Activated CD8-positive, alpha-beta memory T cell treated with anti-CD3 and anti-CD28 coated beads for 1 hour (primary cell): ENCODE measurements at regions not wholly inside any gene's neighbourhood (a gene's known extent, or its start where the extent isn't known, plus 50 kb on each side); places are given as distances from the start of the nearest gene placed in this dataset.
"Not testable (repeated sequence)": the region's sequence is repeated elsewhere in the genome, so short reads cannot be mapped to it uniquely, and the experiment has no call there.

Source experiments
- DNase-seq, 2 donors: peaks; one replicate each; pipeline ENCODE4 v3.0.0-alpha.2; 2020; ENCODE audit warnings: low read depth in 1 of 2; ENCODE audit errors: extremely low read depth in 1 of 2

DNA sequence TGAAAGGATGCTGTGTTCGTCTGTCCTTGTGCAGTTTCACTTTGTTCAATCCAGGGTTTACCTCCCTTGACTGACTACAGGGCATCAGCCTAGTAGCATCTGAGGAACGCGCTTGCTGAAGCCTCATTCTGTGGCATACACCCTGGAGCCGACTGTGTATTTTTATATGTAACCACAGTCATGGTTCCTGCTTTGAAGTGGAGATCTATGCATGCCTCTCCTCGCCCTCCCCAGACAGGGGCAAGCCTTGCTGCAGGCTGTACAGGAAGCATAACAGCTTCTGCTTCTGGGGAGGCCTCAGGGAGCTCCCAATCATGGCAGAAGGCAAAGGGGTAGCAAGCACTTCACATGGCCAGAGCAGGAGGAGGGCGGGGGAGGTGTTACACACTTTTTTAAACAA lies 262.1 kb downstream of the BCL11B start:
- DNase-seq, result no peak

DNA sequence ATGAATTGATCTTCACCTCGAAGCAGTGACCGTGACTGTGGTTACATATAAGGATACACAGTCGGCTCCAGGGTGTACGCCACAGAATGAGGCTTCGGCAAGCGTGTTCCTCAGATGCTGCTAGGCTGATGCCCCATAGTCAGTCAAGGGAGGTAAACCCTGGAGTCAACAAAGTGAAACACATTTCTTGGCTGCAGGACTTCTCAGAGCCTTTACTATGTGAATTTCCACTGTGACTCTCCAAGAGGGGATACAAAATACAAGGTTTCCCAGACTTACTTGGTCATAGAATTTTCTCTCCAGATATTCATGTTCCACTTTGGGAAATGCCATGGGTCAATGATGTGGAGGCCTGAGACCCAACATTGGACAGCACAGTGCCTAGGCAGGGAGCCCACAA lies 260.6 kb downstream of the BCL11B start:
- DNase-seq, result no peak

GRCh38 chr14:99012703-99013102 lies 259.3 kb downstream of the BCL11B start:
- no peak for DNase-seq

GRCh38 chr14:99015833-99016232 lies 256.2 kb downstream of the BCL11B start:
- no peak for DNase-seq

DNA sequence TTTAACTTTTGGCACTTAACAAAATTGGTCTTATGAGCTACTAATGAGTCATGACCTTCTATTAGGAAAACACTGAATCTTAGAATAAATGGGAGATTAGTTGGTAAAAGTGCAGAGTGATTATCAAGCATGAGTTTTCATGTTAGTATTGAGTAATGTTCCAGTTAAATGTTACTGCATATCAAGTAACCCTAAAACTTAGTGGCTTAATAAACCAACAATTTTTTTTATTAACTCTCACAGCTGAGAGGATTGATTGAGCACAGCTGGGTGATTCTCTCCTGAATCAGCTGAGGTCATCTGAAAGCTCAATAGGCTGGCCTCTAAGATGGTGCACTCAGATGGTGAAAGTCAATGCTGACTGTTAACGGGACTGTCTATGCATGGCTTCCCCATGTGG lies 248.6 kb downstream of the BCL11B start:
- no peak for DNase-seq

GRCh38 chr14:99024926-99025325 lies 247.1 kb downstream of the BCL11B start:
- DNase-seq, result no peak

- DNase-seq, result no peak
These were observed 246.6 kb downstream of the BCL11B start for GRCh38 chr14:99025418-99025817.

GRCh38 chr14:99026471-99026870 lies 245.5 kb downstream of the BCL11B start:
- no peak for DNase-seq

DNA sequence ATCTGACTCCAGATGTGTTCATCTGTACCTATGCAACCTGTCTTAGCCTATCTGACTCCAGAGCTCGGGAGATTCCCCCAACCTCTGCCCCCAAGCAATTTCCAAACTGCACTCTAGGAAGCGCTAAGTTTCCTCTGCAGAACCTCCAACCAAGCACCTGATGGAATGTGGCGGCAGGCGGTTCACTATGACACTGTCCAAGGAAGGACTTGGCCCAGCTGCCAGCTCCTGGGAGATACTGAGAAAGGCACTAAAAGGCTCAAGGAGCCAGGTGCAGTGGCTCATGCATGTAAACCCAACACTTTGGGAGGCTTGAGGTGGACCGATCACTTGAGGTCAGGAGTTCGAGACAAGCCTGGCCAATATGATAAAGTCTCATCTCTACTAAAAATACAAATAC lies 244.0 kb downstream of the BCL11B start:
- no peak for DNase-seq

GRCh38 chr14:99028521-99028920 lies 243.5 kb downstream of the BCL11B start:
- no peak for DNase-seq

DNA sequence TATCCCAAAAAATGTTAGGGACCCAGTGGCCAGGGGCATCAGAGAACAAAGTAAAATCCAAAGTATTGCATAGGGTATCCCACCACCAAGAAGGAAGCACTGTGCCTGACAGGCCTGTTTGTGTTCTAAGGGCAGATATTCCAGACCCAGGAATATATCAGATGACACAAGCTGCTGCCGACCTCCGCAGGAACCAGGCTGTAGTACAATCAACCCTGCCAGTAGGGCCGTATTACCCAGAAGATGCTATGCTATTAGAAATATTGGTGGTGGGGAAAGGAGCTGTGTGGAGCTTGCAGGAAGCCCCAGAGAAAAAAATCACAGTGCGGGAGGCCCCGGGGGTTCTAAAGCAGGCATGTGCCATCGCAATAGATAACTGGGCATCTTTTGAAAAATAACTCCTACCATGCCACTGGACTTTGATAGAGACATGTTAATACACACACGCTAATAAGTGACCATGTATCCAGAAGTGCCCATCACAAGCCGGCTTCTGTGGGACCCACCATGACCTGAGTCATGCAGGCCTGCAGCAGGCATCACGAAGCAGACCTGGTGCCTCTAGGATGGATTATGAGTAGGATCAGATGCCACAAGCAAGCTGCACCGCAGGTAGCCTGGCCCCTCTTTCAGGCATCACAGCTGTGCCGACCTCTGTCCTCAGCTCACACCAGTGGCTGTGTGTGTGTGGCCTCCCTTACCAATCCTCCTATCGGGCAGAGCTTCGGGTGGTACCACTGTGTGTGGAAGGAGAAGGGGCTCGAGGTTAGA lies 242.7 kb downstream of the BCL11B start:
- no peak for DNase-seq

DNA sequence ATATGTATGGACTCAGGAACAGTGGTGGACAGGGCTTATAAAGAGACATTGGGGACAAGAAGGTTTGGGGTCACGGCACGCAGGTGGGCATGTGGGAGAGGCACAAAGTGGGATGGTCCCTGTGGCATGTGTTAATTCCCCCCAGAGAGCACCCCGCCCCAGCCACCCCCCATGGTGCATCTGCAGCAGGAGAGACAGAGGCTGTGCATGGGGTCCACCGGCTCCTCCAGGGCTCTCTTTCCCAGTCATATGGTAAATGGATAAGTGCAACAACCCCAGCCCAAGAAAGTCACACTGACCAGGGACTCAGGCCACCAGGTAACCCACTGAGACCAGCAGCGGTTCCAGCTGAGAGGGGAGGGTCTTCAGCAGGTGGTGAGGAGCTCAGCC lies 242.1 kb downstream of the BCL11B start:
- no peak for DNase-seq

DNA sequence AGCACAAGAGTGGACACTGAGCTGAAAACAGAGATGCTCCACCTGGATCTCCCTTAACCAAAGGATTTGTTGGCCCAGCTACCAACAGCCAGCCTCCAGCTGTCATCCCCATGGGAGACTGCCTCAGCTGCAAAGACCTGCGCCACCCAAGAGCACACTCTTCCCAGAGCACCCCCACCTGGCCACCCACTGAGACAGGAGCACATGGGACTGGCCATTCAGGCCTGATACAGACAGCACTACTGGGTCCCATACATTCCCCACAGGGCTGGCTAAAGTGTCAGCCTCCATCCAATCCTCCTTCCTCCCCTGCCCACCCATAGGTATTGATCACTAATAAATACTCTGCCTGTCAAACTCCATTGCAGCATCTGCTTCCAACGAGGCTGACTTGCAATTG lies 241.5 kb downstream of the BCL11B start:
- no peak for DNase-seq

GRCh38 chr14:99032759-99033158 lies 239.2 kb downstream of the BCL11B start:
- no peak for DNase-seq

GRCh38 chr14:99033951-99034350 lies 238.0 kb downstream of the BCL11B start:
- no peak for DNase-seq

- no peak for DNase-seq
These were observed 237.3 kb downstream of the BCL11B start for GRCh38 chr14:99034711-99035171.

DNA sequence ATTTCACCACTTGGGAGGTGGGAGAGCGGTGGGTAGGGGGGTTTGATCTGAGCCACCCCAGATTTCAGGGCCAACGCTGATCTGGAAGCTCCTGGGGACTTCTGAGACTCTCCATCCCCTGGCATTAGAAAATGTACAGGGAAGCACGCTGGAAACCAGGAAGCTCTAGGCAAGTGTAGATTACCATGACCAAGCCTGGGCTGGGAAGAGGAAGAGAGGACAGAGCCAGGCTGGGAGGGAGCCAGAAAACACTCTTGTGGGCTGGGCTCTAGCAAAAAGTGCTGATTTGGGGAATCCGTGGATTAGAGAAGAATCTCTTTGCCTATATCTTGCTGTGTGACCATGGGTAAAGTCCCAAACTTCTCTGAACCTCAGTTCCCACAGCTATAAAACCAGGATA lies 236.7 kb downstream of the BCL11B start:
- DNase-seq, result no peak

DNA sequence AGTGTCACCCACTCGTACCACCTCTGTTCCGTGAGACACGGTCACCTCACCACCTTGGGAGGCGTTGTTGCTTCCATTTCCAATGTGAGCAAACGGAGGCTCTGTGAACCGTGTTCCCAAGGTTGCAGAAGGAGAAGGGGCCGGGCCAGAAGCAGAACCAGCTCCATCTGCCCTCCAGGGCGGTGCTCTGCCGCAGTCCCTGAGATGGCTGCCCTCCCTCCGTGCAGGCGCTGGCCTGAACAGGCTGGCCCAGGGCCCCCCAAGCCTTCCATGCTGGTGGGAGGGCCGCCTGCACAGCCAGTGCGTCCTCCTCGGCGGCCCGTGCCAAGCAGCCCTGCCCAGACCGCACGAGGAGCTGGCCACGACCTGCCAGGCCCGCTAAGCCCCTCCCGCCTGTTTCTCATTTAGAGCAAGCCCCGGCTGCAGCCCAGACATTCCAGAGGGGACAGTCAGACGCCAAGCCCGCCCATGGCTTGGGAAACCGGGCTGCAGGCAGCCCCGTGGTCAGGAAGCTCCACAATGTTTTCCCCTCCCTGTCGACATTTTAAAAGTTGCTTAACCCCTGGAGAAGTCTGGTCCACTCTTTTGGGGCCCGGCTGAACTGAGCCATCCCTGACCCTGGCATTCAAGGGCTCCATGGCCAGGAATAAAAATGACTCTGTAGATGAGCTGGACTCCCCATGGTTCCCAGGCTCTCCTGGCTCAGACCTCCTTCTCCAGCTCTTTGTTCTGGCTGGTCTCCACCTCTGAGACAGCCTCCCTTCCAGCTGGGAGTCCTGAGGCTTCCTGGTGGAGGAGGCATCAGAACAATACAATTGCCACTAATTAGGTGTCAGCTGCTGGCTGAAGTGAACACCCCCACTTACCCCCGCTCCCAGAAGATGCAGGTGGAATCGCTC lies 236.0 kb downstream of the BCL11B start:
- DNase-seq, result no peak

- DNase-seq, result no peak
These were observed 235.2 kb downstream of the BCL11B start for GRCh38 chr14:99036611-99037293.

GRCh38 chr14:99037326-99037725 lies 234.7 kb downstream of the BCL11B start:
- not testable (repeated sequence) for DNase-seq

- no peak for DNase-seq
These were observed 234.1 kb downstream of the BCL11B start for GRCh38 chr14:99037777-99038430.
